SK-N-SH treated with all-trans-retinoic acid at 6 μM for 48 hours (cell line): ENCODE measurements at regions not wholly inside any gene's neighbourhood (a gene's known extent, or its start where the extent isn't known, plus 50 kb on each side); places are given as distances from the start of the nearest gene placed in this dataset.

Source experiments
- ARNTL ChIP-seq: fragments of 450-650 bp; formaldehyde crosslinking; IDR thresholded peaks from 2 replicates; pipeline ENCODE4 v1.5.0; 2020; ENCODE audit warnings: low read depth, mild to moderate bottlenecking, moderate library complexity, borderline replicate concordance
- ISL1 ChIP-seq: fragments of 250-450 bp; sonication (Bioruptor Pico); IDR thresholded peaks from 2 replicates; pipeline ENCODE4 v2.1.2; 2022; ENCODE audit warnings: mild to moderate bottlenecking, moderate library complexity
- ZFP30 ChIP-seq: fragments of 450-650 bp; formaldehyde crosslinking; IDR thresholded peaks from 2 replicates; pipeline ENCODE4 v1.5.0; 2022; ENCODE audit warnings: mild to moderate bottlenecking, moderate library complexity
- TF ChIP-seq, protein P1 (sequence below): fragments of 250-450 bp; sonication (Bioruptor Pico); IDR thresholded peaks from 2 replicates; pipeline ENCODE4 v1.5.1; 2020; ENCODE audit warnings: low read depth, mild to moderate bottlenecking, moderate library complexity

DNA sequence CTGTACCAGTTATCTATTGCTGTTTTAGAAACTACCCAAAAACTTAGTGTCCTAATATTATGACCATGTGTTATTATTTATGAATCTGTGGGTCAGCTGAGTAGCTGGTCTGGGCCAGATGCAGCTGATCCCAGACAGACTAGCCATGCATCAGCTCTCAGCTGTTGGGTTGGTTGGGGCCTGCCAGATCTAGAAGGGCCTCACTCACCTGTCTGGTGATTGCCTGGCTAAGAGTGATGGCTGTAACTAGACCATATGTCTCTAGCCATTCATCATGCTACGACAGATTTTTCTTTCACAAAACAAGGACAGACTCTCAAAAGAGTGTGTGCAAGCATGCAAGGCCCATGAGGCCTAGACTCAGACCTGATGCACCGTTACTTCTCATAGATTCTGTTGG is 403.2 kb downstream of the SAMD5 start:
- TF ChIP-seq ISL1 (CRISPR knock-in tag) (no peak), ZFP30 (CRISPR knock-in tag) (no peak), ARNTL (CRISPR knock-in tag) (no peak)
- TF ChIP-seq, protein P1, sequence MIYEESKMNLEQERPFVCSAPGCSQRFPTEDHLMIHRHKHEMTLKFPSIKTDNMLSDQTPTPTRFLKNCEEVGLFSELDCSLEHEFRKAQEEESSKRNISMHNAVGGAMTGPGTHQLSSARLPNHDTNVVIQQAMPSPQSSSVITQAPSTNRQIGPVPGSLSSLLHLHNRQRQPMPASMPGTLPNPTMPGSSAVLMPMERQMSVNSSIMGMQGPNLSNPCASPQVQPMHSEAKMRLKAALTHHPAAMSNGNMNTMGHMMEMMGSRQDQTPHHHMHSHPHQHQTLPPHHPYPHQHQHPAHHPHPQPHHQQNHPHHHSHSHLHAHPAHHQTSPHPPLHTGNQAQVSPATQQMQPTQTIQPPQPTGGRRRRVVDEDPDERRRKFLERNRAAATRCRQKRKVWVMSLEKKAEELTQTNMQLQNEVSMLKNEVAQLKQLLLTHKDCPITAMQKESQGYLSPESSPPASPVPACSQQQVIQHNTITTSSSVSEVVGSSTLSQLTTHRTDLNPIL (CRISPR knock-in tag): no peak
